ENCODE measurements at regions not wholly inside any gene's neighbourhood (a gene's known extent, or its start where the extent isn't known, plus 50 kb on each side); places are given as distances from the start of the nearest gene placed in this dataset.

DNA sequence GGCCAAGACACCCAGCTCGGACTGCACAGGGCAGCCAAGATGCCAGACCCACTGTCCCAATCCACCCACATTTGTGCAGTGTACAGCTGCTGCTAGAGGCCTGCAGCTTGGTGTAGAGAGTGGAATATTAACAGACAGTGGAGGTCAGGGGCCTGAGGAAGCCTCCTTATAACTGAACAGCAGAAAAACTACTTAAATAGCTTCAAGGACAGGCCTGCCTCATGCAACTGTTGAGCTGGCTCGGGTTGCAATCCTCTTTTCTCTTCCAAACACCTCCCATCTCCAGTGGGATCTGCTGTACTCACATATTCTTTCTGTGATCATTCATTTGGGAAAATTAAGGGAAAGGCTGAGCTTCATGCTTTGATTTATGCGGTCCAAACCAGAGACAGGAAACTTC, 1043.2 kb upstream of the TMEM132C start:
- no peak for DNase-seq (ENCODE audit: low read depth)

DNA sequence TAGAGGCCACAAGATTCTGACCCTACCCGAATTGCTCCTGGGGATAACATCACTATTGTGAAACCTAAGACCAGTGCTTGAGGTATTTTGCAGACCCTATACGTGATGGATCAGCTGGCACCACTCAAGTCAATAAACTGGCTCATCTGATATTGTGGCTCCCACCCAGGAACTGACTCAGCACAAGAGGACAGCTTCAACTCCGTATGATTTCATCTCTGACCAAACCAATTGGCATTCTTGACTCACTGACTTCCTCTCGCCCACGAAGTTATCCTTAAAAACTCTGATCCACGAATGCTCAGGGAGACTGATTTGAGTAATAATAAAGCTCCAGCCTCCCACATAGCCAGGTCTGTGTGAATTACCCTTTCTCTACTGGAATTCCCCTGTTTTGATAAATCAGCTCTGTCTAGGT, 1036.1 kb upstream of the TMEM132C start:
- DNase-seq (ENCODE audit: low read depth): peak; percentile 93

DNA sequence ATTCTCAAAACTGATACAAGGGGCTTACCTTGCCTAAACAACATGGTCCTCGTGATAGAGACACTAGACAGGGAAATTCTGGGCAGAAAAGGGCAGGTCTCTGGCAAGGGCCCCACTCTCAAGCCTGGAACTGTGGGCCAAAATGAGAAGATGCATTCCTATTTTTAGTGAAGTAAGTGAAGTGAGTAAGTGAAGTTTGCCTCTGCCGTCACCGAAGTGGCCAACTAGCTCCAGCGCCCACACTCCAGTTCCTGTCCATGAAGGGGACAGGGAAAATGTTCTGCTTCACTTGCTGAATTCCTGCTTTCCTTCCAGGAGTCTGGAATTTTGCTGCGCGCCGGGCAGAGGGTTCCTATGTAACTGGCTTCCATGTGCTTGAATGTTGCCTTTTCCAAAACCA, 1035.6 kb upstream of the TMEM132C start:
- no peak for DNase-seq (ENCODE audit: low read depth)

DNA sequence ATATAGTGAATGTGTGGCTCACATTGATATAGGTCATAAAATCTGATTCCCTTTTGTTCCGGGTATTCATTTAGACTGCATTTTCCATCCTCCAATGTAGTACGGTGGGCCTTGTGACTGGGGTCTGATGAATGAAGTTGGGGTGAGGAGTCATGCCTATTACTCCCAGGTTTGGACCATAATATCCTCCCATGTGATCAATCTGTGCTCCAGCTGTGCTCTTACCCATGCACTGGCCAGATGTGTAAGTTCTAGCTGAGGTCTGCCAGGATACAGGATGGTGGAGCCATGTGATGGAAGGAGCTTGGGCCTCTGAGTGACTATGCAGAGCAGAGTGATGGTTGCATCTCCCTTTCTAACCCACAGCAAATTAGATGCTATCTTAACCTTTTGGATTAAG, 1034.0 kb upstream of the TMEM132C start:
- DNase-seq (ENCODE audit: low read depth): no peak

DNA sequence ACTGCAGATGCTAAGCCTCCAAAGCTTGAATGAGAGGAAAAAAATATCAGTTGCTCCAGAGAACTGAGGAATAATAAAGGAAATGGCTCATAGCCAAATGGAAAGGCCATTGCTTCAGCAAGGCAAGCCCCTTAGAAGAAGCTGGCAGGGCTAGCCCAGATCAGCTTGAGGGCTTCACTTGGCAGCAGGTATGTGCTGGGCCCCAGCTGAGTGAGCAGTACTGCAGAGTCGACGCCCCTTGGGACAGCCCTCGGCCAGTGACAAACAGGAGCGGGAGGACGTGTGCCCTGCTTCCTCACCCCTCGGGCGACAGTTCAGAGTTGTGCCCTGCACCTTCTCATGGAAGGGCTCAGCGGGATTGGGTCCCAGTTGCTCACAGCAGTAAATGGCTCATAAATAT, 1031.2 kb upstream of the TMEM132C start:
- DNase-seq (ENCODE audit: low read depth): no peak

DNA sequence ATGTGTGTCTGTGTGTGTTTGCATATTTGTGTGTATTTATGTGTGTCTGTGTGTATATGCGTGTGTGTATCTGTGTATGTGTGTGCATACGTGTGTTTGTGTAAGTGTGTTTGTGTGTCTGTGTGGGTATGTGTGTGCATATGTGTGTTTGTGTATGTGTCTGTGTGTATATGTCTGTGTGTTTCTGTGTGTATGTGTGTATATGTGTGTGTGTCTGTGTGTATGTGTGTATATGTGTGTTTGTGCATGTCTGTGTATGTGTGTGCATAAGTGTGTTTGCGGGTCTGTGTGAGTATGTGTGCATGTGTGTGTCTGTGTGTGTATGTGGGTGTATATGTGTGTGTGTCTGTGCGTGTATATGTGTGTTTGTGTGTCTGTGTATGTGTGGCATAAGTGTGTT, 1030.5 kb upstream of the TMEM132C start:
- DNase-seq (ENCODE audit: low read depth): no peak

DNA sequence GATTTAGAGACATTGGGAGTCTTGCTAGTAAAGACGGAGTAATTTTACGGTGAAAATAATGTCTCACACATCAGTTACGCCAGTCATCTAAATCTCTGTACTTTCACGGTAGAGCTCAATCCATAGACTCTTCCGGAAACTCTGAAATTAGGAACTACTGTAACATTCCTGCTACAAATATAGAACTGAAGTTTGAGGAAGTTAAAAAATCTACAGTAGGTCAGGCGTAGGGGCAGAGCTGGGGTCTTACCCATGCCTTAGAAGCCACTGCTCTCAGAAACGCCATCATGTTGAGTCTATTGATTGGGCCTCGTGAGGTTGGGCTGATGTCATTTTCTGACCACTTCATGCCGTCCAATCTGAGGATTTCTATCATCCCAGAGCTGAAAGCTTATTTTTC, 1029.8 kb upstream of the TMEM132C start:
- no peak for DNase-seq (ENCODE audit: low read depth)

DNA sequence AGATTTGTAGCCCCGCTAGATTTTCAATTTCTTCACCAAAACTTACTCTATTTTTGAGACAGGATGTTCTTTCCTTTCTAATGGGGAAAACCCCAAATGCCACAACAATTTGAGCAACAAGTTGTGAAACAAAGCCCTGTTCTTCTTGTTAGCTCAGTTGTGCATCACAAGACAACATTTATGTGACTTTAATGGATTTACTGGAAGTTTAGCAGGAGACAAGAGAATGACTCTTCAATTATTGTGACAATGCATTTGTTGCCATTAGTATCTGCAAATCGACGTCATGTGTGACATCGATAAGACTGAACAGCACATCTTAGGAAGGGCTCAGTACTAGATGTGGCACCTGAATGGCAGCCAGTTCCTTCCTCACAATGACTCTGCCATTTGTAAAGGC, 1028.9 kb upstream of the TMEM132C start:
- DNase-seq (ENCODE audit: low read depth): peak; percentile 23

DNA sequence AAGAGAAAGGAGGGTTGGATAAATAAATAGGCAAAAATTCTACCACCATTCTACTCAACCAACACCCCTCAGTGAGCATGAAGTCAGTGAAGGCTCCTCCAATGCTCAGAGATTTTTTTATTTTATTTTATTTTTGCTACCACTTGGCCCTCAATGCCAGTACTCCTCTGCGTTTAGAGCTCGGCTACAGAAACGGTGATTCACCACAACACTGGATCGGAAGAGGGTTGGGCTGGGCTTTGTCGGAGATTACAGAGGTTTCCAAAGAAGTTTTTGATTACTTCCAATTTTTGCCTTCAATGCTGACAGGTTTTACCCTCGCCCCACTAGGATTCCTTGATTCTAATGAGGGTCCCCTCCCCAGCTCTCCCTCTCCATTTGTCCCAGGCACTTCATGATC, 1027.2 kb upstream of the TMEM132C start:
- DNase-seq (ENCODE audit: low read depth): no peak

DNA sequence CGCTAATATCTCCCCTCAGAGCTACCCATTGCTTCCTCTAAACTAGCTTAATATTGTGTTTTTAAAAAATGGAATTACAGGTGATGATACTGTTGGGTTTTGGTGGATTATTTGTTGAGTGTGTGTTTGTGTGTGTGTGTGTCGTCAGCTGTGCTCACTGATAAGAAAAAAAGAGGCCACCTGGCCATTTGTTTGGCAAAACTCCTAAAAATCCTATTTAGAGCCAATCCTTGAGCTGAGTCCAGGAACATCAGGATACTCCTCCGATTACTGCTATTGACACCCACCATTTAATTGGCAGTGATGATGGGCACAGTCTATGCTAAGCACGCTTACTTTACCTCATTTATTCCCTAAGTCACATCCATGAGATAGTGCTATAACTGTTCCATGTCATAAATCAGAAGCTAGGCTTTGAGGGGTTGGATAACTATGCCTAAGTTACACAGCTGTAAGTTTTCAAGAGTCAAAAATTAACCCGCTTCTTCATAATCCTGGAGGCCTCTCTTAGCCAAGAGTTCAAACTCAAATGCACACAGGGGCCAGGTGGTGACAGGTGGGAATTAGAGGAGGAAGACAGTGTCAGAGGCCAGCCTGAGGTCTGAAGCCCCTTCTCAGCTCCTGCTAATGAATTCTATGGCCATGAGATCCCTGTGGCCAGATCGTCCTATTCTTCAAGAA, 1026.6 kb upstream of the TMEM132C start:
- DNase-seq (ENCODE audit: low read depth): no peak

DNA sequence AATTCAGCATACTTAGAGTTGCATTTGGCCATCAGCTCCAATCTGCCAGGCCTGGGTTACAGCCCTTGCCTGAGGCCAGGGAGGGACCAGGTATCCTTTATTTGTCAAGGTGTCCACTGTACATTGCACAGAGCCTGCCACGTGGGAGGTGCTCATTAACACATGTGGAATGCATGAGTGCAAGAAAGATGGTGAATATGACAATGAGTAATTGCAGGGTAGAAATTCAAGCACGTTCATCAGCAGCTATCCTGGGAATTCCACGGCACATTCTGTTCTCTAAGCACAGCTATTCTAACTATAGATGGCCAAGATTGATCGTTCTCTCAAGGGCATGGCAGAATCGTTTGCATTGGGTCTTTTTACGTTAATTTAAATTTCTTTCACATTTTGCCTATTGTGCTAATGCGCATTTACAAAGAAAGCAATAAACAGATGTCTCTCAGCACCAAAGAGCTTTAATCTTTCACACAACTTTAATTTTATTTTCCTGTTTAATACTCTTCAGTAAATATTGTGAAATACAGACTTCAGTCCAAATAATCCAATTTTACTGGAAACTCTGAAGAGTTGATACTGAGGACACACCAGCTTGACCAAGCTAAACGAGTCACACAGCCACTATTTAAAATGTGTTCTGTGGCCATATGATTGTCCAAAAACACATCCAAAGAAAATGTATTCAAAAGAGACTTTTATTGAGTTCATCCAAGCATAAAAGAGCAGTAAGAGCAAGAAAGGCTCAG, 1025.7 kb upstream of the TMEM132C start:
- peak; percentile 28 for DNase-seq (ENCODE audit: low read depth)

DNA sequence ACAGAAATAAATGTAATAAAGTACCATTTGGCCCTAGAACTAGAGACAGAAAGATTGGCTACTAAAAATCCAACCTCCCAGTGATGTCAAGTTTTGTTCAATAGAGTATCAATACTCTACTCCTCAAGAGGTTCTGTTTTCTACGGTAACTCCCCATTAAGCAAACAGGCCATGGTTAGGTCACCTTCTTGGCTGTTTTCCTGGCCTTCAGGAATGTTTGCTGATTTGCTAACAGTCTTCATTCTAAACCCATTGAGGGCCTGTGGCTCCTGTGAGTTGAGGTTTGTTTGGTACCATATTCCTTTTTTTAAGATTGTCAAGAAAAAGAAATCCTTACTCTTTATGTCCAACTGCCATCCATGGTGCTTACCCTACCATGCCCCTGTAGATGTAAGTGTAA, 1022.0 kb upstream of the TMEM132C start:
- peak; percentile 24 for DNase-seq (ENCODE audit: low read depth)

DNA sequence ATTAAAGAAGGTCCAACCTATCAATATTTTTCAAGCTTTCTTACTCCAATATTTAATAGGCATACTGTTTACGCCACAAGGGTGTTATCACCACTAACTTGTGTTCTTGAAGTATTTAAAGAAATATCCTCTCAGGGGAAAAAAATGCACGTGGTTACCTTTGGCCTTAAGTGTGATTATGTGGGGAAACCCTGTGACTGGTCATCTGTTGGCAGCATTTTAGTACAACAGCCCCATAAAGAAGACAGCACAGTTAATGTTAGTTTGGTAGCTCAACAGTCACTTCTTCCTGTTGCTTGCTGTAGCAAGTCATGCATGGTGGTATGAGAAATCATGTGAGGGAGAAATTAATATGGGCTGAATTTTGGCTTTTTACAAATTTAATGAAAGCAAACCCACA, 1021.5 kb upstream of the TMEM132C start:
- peak; percentile 40 for DNase-seq (ENCODE audit: low read depth)

DNA sequence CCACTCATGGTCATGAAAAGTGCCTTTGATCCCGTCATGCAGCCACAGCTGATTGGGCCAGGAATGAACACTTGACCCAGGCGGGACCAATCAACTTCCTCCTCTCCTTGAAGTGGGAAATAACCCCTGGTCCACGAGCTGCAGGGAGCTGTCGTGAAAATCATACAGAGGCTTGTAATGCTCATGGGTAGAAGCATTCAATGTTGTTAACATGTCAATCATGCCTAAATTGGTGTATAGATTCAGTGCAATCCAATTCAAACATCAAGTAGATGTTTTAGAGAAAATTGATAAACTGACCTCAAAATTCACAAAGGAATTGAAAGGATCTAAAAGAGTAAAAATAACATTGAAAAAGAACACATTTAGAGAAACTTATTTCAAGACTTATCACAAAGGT, 1019.0 kb upstream of the TMEM132C start:
- no peak for DNase-seq (ENCODE audit: low read depth)

DNA sequence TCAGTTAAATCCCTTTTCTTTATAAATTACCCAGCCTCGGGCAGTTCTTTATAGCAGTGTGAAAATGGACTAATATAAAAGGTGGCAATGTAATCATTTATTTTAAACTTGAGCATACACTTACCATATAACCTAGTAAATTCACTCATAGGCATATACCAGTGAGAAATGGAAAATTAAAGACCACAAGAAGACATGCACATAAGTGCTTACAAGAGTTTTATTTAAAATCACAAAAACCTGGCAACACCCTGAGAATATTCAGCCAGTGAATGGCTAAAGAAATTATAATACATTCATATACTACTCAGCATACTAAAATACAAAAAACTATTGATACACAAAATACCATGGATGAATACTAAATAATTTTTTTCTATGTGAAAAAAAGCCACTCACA, 1017.5 kb upstream of the TMEM132C start:
- no peak for DNase-seq (ENCODE audit: low read depth)

DNA sequence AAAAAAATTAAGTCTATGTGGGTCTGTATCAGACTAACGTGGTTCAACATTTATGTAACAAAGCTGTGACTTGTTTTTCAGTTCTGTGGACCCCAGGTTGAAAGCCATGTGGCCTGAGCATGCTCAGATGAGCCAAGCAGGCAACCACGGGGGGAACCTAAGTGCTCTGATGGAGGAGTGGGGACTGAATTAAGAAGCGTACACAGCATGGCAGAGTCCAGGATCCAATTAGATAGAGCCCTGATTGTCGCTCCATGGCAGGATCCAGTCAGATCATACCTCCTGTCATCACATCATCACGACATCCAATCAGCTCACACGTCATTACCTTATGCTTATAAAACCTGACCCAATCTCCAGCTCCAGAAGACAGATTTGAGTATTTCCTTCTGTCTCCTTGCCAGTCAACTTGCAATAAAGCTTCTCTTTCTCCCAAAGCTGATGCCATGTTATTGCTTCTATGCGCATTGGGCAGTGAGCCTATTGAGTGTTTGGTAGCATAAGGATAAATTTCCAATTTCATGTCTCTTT, 1013.1 kb upstream of the TMEM132C start:
- no peak for DNase-seq (ENCODE audit: low read depth)

DNA sequence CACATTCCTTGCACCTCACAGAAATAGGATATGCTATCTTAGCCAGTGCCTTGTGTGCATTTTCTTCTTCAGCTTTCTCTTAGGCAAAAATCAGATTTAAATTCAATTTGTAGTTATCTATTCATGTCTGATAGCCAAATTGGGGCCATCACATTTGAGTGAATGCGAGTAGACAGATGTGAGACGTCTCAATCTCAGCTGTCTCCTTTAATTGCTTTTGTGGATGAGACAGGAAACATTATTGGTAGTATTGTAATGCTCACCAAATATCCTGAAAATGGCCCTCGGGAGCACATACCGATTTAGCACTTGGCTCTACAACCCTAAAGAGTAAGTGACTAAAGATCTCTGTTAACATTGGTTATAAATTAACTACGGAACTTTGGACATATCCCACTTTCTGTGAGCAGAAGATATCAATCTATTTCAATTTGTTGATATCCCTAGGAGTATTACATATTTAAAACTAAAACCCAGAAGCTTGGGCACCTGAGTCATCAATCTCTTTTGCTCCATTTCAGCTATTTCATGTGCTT, 1012.5 kb upstream of the TMEM132C start:
- no peak for DNase-seq (ENCODE audit: low read depth)

DNA sequence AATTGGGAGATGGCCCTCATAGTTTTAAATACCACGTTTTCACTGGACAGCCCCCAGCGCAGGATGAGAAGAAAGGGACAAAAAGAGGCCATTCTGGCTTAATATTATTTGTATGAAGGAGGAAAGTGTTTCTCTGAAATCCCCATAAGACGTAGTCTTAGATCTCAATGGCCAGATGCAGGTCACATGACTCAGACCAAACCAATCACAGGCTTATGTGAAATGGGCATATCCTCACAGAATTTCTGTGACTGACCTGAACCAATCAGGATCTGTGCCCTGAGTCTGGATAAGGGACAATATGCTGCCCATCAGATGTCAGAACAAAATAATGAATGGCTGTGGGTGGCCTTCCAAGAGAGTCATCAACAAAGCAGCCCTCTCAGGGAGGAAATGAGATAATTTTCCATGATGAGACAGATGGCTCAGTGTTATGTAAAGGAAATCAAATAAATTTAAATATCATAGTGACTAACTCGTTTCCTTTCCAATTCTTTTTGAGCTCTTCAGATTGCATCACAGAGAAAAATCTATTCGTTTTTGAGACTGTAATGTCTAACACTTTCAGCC, 1009.5 kb upstream of the TMEM132C start:
- peak; percentile 43 for DNase-seq (ENCODE audit: low read depth)

DNA sequence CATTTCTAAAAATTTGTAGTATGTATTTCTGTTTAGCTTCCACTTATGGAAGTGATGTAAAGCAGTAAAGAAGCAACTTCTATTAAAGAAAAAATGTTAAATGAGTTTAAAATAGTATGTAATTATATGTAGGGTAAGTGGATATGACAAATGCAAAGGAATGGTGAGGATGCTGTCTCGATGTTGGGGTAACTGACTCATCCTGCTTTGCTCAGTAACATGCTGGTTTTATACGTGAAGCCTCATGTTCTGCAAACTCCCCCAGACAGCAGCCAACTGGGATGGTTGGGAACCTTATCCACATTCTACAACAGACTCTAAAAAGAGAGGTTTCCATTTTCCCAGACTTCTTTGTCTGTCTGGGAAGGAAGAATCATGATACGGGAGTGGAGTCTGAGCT, 1006.4 kb upstream of the TMEM132C start:
- peak; percentile 39 for DNase-seq (ENCODE audit: low read depth)

DNA sequence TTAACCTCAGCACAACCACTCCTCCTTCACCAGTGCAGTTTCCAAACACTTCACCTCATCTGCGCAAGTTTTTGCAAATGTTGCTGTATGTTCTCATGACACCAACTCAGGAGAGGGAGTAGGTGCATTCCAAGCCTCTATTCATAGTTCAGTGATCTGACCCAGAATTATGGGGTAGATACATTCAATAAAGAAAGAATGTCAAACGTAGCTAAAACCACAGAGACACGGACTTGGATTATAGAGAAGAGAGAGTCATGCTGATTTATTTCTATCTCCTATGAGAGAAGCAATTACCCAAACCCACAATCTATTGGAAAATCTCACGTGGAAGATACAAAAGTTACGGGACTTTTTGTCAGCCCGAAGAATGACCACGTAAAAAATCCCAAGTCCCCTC, 1006.0 kb upstream of the TMEM132C start:
- no peak for DNase-seq (ENCODE audit: low read depth)

DNA sequence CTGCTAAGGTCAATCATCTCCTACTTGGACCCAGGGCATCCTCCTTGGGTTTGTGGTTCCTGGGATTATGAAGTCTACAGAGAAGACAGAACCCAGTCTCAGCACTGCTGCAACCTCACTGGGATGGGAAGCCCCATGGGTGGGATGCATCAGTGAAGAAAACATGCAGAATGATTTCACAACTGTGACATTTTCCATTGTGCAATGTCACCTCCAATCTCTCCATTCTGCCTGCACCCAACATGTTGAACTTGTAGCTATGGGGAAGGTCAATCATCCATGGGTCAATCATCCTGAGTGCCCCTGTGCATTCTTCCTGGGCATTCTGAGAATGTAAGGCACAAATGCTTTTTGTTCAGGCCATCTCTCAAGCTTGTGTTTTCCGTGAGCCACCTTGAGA, 1004.4 kb upstream of the TMEM132C start:
- no peak for DNase-seq (ENCODE audit: low read depth)

DNA sequence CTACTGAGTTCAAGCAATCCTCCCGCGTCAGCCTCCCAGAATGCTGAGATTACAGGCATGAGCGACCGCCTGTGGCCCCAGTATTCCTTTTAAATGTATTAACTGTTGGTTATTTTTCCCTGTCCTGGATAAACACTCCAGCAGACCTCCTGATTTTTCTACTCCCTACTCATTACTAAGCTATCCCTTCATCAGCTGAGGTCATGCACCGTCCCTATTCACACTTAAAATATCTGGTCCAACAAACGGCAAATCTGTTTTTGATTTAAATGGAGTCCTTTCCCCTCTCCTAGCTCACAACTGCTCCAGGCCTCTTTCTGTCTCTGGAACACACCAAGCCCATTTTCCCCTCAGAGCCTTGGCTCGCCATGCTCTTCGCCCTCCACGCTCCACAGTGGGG, 1003.3 kb upstream of the TMEM132C start:
- no peak for DNase-seq (ENCODE audit: low read depth)

DNA sequence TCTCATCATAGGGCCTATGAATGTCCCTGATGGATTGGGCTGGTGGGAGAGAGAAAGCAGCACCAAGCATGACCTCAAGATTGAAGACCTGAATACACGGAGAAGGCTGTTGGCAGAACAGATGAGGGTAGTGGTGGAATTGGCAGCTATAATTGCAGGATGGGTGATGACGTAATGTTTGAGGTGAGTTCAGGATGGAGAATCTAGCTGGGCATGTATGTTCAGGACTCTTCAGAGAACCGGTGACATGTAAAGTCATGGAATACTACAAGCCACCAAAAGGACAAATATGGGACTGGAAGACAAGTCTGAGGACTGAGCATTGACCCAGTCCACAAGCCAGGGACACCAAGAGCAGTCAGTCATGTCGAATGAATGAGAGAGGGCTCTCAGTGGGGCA, 999.8 kb upstream of the TMEM132C start:
- DNase-seq (ENCODE audit: low read depth): no peak
